Fibroblast of skin of right quadriceps (primary cell): ENCODE measurements at regions not wholly inside any gene's neighbourhood (a gene's known extent, or its start where the extent isn't known, plus 50 kb on each side); places are given as distances from the start of the nearest gene placed in this dataset.
"Not testable (repeated sequence)": the region's sequence is repeated elsewhere in the genome, so short reads cannot be mapped to it uniquely, and the experiment has no call there.

Experiments
- DNase-seq: peaks from one replicate; pipeline ENCODE4 v3.0.0-alpha.2; 2013

DNA sequence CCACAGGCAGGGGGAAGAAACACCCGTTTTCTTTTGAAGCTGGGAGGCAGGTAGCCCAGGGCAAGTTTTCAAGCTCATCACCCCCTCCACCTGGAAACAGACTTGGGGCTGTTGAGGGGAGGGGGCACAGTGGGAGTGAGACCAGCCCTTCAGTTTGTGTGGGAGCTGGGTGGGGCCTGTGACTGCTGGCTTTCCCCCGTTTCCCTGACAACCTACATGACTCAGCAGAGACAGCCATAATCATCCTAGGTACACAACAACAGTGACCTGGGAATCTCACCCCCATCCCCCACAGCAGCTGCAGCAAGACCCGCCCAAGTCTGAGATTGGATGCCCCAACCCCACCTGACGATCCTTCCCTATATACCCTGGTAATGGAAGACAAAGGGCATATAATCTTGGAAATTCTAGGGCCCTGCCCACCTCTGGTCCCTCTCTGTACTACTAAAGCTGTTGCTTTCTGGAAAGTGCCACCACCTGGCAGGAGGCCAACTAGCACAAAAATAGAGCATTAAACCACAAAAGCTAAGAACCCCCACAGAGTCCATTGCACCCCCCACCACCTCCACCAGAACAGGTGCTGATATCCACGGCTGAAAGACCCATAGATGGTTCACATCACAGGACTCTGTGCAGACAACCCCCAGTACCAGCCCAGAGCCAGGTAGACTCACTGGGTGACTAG lies 422.2 kb upstream of the SGO1 start:
- no peak for DNase-seq

DNA sequence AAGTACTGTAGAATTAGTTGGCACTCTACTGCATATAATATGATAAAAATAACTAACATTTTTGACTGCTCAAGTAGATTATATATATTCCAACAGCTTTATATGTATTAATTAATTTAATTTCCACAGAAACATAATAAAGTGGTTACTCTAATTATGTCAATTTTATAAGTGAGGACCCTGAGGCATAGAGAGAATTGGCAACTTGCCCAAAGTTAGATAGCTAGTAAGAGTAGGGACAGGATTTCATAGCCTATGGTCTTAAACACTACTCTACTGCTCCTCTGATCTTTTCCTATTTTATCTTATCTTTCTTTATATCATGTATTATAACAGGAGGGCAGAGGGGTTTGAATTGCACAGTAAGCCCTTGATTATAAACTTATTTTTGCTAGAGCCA lies 418.7 kb upstream of the SGO1 start:
- DNase-seq, result no peak

DNA sequence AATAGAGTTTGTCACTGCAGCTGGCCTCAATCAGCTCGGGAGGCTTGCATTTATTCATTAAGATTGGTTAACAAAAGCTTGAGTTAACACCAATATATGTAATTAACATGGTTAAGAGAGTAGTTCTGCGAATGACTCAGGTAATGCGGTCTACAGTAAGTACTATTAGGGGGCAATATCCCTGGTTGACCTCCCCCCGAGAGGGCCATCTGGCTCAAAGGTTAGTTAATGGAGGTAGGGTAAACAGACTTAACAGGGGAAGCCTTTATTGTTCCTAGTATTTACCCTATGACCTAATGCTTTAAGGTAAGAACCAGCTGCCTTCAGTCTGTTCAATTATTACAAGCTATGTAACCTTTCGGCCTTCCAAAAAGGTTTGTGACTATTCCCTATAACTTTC lies 403.3 kb upstream of the SGO1 start:
- no peak for DNase-seq

GRCh38 chr3:20588781-20589180 lies 402.8 kb upstream of the SGO1 start:
- no peak for DNase-seq

GRCh38 chr3:20583648-20584047 lies 397.6 kb upstream of the SGO1 start:
- DNase-seq, result no peak

GRCh38 chr3:20576228-20576627 lies 390.2 kb upstream of the SGO1 start:
- DNase-seq, result no peak

GRCh38 chr3:20575146-20575545 lies 389.1 kb upstream of the SGO1 start:
- peak; percentile 94 for DNase-seq

DNA sequence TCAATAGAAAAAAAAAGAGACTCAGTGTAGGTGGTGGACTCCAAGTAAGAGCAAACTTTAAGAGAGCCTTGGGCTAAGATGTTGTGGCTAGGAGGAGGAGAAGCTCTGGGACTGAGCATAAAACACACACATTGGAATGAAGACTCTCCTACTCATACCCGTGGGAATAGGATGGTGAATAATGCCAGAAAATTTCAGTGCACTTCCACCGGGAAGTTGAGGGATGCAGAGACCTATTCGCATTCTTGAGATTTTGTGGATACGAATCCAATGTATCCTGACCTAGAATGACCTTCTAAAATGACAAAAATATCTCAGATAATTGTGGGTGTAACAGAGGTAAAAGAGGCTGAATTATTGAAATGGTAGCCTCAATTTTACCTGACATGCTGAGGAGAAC lies 388.7 kb upstream of the SGO1 start:
- peak; percentile 97 for DNase-seq

- DNase-seq, result peak; percentile 56
Measured at GRCh38 chr3:20573175-20573574, 387.2 kb upstream of the SGO1 start.

DNA sequence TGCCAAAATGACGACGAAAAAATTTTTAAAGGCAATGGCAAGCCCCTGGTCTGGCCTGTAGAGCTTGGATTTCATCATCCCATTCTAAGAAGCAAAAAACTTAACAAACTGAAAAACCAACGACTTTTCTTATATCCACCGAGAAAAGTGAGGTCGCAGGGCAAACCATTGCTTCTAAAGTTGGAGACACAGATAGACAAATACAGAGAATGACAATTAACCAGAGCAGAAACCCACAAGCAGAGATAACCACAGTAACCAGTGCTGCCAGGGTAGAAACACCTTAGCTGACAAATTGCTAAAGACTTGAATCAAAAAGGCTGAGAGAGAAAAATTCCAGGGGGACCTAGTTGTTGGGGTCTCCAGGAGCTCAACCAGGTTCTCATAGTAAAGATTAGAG lies 386.5 kb upstream of the SGO1 start:
- DNase-seq, result no peak

DNA sequence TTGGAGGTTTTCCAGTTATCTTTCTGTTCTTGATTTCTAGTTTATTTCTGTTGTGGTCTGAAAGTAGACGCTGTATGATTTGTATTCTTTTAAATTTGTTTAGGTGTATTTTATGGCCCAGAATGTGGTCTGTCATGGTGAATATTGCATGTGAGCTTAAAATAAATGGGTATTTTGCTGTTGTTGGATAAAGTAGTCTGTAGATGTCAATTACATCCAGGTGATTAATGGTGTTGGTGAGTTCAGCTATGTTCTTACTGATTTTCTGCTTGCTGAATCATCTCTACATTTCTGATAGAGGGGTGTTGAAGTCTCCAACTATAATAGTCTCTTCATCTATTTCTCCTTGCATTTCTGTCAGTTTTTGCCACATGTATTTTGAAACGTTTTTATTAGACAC lies 383.3 kb upstream of the SGO1 start:
- DNase-seq, result no peak

GRCh38 chr3:20564966-20565365 lies 379.0 kb upstream of the SGO1 start:
- no peak for DNase-seq

DNA sequence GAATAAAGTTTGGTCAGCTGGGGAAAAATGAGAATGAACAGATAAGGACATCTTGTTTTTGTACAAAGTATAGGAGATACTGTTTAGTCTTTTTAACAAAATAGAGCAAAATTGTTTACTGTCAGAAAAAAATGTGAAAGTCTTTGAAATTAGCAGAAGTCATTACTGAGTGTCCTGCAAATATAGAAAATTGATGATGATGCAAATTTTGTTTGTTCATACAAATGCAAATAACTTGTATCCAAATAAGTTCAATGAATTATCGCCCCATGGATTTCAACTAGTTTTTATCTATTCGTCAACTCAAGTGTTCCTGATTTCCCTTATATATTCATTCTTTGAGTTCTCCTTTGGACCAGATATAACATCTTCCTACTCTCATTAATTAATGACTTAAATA lies 378.0 kb upstream of the SGO1 start:
- DNase-seq, result no peak

DNA sequence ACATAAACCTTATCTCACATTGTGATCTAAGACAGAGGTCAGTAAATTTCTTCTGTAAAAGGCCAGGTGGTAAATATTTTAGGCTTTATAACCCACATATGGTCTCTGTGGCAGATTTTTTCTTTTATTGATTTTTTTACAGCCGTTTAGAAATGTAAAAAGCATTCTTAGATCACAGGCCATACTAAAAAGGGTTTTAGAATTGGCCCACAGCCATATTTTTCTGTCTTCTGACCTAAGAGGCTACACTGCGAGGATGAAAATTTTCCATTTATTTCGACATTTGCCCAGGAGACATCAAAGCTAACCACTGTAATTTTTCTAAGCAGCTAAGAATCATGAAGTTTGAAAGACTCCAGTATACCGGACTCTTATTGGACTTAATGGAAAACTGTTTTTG lies 377.2 kb upstream of the SGO1 start:
- no peak for DNase-seq

GRCh38 chr3:20561166-20561565 lies 375.2 kb upstream of the SGO1 start:
- DNase-seq, result peak; percentile 47

DNA sequence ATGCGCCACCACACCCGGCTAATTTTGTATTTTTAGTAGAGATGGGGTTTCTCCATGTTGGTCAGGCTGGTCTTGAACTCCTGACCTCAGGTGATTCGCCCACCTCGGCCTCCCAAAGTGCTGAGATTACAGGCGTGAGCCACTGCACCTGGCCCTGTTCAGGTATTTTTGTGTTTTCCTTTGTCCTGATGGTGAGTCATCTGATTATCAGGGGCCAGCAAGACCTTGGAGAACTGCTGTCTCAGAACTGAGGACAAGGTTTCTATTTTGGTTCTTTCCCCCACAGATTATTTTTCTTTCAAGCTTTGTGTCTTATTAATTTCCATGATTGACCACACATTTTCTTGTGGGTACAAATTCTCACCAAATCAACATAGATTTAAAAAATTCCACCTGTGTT lies 374.4 kb upstream of the SGO1 start:
- not testable (repeated sequence) for DNase-seq

DNA sequence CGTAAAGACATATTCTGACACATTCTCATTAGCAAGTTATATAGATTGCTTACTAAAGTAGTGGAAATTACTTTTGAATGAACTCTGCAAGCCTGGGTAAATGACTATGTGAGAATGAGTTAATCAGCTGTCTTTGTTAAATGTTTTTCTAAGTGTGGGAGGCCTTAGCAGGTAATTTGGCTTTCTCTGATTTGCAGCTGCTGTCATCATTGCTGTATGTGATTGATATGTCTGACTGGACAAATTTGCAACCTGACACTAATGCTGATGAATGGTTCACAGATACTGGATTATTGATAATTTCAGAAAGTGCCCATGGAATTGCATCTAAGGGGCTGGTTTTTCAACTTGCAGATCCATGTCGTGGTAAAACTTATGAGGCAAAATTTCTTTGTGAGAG lies 372.2 kb upstream of the SGO1 start:
- no peak for DNase-seq

- DNase-seq, result no peak
Measured at GRCh38 chr3:20556661-20557060, 370.7 kb upstream of the SGO1 start.

DNA sequence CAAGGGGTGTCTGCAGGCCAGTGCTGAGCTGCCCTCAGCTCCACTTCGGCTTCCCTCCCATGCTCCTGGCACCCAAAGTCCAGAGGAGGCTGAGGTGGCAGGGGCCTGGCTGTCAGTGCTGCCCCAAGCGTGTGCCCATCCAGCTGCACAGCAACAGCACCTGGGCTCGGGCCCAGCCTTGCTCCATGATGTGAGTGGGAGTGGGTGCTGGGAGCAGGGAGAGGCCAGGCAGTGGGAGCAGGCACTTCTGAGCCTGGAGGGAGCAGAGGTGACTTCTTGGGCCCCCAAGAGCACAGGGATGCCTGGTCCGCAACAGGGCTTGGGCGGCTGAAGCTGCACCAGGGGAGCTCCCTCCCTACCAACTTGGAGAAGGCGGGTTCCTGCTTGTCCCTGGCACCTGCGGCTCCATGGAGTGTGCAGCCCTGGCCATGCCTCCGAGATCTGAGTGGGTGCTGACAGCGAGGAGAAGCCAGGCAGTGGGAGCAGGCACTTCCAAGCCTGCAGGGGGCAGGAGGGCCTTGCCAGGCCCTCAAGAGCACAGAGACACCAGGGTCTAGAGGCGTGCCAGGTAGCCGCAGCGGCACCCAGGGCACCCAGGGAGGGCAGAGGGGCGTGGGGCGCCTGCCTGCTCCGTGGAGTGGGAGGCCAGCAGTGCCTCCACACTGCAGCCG lies 366.7 kb upstream of the SGO1 start:
- no peak for DNase-seq

DNA sequence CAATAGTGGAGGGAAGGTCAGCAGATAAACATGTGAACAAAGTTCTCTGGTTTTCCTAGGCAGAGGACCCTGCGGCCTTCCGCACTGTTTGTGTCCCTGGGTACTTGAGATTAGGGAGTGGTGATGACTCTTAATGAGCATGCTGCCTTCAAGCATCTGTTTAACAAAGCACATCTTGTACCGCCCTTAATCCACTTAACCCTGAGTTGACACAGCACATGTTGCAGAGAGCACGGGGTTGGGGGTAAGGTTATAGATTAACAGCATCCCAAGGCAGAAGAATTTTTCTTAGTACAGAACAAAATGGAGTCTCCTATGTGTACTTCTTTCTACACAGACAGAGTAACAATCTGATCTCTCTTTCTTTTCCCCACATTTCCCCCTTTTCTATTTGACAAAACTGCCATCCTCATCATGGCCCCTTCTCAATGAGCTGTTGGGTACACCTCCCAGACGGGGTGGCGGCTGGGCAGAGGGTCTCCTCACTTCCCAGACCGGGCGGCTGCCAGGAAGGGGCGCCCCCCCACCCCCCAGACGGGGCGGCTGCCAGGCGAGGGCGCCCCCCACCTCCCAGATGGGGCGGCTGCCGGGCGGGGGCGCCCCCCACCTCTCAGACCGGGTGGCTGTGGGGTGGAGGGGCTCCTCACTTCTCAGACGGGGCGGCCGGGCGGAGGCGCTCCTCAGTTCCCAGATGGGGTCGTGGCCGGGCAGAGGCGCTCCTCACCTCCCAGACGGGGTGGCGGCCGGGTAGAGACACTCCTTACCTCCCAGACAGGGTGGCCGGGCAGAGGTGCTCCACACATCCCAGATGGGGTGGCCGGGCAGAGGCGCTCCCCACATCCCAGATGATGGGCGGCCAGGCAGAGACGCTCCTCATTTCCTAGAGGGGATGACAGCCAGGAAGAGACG lies 361.6 kb upstream of the SGO1 start:
- DNase-seq, result not testable (repeated sequence)

GRCh38 chr3:20546636-20547035 lies 360.6 kb upstream of the SGO1 start:
- DNase-seq, result peak; percentile 59

DNA sequence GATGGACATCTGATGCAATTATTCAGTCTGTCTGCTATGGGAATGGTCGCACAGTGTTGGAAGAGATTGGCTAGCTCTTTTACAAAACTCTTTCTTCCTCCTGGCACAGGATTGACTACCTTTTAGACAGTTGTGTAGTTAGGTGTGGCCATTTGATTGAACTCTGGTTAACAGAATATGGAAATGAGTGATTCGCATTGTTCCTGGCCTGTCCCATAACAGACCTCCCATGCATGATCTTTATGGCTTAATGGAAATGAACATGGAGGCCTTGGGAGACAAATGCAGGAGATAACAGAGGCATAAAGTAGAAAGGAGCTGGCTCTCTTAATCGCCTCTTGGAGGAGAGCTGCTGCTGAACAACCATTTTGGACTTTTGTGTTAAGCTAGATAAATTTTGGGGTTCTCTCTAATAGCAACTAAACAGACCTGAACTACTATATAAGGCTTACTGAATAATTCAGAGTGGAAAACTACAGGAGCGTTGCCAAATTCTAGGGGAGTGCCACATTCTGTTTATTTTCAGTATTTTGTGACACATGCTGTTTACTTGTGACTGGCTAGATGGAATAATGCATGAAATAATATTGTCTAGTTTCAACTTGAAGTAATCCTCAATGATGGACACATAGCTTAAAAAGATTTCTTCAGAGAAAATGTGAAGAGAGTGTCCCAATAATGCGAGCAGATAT lies 357.7 kb upstream of the SGO1 start:
- no peak for DNase-seq

DNA sequence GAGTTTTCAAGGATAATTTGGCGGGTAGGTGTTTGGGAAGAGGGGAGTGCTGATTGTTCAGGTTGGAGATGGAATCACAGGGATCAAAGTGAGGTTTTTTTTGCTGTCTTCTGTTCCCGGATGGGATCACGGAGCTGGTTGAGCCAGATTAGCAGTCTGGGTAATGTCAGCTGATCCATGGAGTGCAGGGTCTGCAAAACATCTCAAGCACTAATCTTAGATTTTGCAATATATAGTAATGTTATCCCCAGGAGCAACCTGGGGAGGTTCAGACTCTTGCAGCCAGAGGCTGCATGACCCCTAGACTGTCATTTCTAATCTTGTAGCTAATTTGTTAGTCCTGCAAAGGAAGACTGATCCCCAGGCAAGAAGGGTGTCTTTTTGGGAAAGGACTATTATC lies 354.1 kb upstream of the SGO1 start:
- DNase-seq, result no peak
